KBM-7 (cell line): ENCODE measurements at regions not wholly inside any gene's neighbourhood (a gene's known extent, or its start where the extent isn't known, plus 50 kb on each side); places are given as distances from the start of the nearest gene placed in this dataset.
A peak's percentile ranks its signal among the peaks of the same experiment; 100 is the strongest.
"Not testable (repeated sequence)": the region's sequence is repeated elsewhere in the genome, so short reads cannot be mapped to it uniquely, and the experiment has no call there.

Experiments used
- DNase-seq: peaks from one replicate; pipeline ENCODE4 v3.0.0-alpha.2; 2015
- in situ Hi-C: fragments of 300-500 bp; cut with MboI; formaldehyde crosslinking; loops from 2 replicates; pipeline ENCODE4 v1.14.3; 2020; ENCODE audit warnings: low sequenced_read_pairs, low pct_unique_long_range_greater_than_20kb, mixed read lengths

DNA sequence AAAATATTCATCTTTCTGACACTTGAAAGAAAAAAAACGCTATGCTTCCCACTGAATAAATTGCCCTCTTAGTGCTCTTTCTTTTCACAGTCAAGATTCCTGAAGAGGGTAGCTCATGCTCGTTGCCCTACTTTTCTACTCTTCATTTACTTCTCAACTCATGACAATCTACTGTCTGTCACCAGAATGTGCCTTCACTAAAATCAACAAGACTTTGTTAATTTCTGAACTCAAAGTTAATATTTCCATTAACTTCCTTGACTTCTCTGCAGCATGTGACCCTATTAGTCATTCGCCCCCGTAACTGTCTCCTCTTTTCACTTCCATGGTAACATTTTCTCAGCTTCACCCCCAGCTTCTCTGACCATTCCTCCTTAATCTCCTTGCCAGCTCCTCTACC lies 98.9 kb upstream of the MAPRE2 start:
- in situ Hi-C loops: no loop called here
- DNase-seq: no peak

DNA sequence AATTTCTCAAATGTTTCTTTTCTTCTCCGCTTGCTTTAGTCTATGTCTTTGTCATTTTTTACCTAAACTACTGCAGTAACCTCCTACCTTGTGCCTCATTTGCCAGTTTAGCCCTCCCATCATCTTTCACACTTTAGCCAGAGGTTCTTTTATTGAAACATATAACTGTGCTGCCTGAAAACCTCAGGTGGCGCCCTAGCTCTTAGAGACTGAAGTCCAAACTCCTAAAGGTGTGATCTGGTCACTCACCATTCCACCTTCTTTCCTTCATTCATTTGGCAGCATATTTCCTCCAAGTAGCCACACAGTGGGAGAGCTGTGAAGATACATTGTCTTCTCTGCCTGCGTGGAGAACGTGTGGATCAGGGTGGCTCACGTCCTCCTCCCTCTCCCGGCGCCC lies 98.2 kb upstream of the MAPRE2 start:
- in situ Hi-C loops: no loop called here
- no peak for DNase-seq

DNA sequence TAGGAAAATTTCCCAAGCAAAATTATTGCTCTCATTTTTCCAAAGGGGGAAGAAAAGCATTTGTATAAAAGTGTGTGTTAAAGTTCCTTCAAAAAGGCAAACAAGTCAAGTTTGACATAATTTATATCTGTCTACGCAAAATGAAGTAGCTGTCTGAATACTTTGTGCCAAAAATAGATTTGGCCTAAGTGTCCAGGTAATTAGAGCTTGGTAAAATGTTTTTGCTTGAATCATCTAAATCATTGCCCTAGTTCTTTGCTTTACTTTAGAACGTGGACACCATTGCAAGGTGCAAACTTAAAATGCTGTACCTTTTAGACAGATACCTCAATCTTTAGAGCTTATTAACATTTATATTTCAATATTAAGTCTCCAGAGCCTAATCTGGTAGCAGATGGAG lies 97.6 kb upstream of the MAPRE2 start:
- in situ Hi-C loops: no loop called here
- DNase-seq: no peak

DNA sequence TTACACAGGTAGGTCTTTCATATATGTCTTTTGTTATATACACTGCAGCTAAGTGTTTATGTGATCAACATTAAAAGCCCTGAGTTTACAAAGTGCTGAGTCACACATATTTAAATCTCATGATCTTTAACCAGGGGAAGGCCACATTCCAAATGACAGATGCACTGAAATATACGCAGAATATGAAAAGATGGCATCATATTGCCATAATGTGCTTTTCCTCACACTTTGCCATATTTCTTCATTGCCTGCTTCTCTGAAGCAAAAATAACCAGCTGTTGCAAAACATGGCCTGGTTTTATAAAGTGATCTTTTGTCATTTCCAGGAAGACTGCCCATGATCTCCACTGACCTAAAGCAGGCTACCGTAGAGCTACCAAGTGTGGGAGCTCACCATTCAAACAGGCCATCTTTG lies 93.5 kb upstream of the MAPRE2 start:
- in situ Hi-C loops: no loop called here
- no peak for DNase-seq

DNA sequence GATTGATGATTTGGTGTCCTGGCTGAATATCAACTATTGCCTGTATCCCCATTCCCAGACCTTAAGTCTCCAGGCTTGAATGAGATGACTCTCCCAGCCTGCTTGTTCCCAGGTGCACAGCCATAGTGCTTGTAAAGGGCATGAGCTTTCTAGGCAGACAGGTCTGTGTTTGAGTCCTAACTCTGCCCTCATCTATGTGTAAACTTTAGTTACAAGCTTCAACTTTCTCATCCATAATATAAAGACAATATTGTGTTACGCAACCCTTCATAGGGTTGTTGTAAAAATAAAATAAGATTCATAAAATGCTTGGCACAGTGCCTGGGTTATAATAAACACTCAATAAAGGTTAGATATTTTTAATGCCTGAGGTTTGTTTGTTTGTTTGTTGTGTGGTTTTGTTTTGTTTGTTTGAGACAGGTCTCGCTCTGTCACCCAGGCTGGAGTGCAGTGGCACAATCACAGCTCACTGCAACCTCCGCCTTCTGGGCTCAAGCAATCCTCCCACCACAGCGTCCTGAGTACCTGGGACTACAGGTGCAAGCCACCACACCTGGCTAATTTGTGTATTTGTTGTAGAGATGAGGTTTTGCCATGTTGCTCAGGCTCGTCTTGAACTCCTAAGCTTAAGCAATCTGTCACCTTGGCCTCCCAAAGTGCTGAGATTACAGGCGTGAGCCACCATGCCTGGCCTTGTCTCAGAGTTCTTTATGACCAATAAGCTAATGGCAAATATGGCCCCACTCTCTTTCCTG lies 89.4 kb upstream of the MAPRE2 start:
- in situ Hi-C loops: no loop called here

DNA sequence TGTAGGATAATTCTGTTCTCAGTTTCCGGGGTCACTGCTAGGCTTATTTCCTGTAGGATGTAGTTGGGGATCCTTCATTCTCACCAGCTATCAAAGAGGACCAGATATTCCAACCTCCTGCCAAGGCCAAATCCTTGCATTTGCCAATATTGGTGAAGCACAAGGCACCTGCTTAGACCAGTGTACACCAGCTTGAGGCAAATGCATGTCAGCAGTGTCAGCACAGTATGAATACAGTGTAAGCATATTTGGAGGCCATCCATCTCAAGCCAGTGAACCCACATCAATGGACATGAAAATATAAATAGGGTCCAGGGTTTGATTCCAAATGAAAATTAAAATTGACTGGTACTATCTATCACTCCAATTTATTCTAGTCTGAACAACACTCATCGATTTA lies 88.0 kb upstream of the MAPRE2 start:
- in situ Hi-C loops: no loop called here
- no peak for DNase-seq

More for the DNA sequence above, 89.4 kb upstream of the MAPRE2 start:
- DNase-seq: no peak

DNA sequence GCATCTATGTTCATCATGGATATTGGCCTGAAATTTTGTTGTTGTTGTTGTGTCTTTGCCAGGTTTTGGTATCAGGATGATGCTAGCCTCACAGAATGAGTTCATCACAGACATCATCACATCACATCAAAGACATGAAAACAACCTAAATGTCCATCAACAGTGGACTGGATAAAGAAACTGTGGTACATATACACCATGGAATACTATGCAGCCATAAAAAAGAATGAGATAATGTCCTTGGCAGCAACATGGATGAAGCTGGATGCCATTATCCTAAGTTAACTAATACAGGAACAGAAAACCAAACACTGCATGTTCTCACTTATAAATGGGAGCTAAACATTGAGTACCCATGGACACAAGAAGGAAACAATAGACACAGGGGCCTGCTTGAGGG lies 85.7 kb upstream of the MAPRE2 start:
- in situ Hi-C loops: not testable (repeated sequence)

DNA sequence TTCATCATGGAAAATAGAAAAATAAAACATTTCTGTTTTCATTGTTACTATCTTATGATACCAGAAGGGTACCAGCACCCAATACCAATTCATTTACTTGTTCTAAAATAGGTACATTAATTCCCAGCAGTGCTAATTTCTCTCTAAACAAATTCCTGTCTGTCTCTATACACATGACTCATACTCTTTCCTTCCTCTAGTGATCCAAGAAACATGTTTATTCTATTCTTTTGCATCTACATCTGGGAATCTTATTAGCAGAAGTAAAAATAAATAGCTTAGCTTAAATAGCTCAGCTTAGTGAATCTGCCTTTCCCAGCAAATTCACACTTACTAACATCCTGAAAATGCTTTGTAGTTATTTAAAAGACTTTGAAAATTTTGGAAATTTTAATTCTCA lies 84.5 kb upstream of the MAPRE2 start:
- in situ Hi-C loops: no loop called here
- no peak for DNase-seq

More for the DNA sequence above, 85.7 kb upstream of the MAPRE2 start:
- not testable (repeated sequence) for DNase-seq

DNA sequence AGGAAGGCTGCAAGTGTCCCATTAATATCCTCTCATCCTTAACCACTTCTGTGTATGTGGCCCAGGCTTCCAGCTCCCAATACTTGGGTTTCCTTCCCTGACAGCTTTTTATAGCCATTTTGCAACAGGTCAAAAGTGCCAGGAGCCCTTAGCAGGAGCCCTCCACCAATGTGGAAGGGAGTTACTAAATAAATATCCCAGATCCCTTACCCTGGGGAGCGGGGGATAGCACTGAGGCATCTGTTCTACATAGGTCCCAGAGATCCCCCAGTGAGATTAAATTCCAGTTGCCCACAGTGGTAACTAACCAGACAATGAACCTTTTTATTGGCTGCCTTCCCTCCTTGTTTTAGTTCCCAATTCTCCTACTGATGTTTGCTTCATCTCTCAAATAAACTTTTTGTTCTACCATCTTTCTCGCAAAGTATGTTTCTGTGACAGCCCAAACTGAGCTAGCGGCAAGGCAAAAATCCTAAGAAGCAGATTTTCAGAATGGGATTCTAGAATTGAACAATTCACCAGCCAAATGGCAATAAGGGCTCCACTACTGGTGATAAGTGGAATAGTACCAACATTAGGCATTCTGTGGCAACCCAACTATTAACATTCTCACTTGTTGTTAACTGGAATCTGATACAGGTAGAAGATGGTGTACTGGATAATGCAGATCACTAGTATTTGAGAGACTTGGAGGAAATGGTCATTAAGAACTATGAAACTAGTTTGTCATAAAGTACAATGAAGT lies 83.9 kb upstream of the MAPRE2 start:
- in situ Hi-C loops: no loop called here

DNA sequence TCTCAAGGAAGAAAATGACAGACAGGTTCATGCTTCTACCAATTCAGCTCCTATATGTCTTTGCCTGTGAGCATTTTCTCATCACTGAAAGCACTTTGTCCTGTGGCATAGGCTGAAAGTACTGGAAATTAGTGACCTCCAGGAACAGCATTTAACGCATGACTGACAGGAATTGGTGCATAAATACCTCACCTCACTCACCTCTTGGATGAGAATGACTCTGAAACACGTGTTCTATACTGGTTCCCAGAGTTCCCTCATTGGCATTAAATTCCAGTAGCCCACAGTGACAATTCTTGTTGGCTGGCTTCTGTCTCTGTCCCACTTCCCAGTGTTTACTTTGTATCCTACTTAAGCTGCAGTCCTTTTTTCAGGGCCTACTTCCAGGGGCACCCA lies 83.4 kb upstream of the MAPRE2 start:
- no peak for DNase-seq

More for the DNA sequence above, 83.9 kb upstream of the MAPRE2 start:
- DNase-seq: no peak

DNA sequence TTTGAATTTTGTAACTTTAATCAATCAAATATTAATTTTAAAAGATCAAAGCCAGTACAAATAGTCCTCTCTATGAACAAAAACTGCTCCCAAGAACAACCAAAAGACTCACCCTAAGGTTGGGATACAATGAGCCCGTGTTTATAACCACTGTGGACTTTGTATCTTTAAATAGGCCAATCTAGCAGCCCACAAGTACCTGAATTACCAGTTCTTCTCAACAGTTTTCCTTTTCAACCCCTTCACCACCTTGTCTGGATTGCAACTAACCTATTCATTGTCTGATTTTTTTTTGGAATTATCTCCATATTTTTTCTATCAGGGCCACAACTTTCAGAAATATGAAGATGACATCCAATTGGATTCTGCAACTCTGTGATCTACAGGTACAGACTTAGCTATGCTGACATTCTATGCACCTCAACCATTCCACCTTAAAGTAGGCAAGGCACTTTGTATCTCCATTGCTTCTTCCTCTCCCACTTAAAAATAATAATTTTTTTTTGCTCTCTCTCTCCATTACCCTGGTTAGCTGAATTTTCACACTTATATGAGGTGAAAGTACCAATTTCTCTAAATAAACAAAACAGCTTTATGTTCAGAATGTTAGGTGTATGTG lies 81.9 kb upstream of the MAPRE2 start:
- DNase-seq: no peak
- in situ Hi-C loops: no loop called here

More for the DNA sequence above, 83.4 kb upstream of the MAPRE2 start:
- in situ Hi-C loops: no loop called here

DNA sequence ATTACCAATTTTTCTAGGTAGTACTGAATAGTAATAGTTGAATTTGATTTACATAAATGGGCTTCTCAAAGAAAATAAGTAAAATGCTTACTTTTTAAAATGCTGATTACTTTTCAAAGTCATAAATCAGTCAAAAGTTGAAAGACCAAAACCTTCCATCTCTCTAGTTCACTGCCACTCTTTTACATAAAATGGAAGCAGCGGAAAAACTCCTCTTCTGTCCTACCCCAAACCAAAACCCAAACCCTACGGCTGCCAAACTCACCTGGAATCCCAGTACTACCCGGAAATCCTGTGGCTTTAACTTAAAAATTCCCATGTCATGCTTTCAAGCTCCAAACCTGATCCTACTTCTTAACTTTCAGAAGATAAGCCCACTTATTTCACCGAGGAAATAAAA lies 81.2 kb upstream of the MAPRE2 start:
- in situ Hi-C loops: no loop called here
- no peak for DNase-seq

DNA sequence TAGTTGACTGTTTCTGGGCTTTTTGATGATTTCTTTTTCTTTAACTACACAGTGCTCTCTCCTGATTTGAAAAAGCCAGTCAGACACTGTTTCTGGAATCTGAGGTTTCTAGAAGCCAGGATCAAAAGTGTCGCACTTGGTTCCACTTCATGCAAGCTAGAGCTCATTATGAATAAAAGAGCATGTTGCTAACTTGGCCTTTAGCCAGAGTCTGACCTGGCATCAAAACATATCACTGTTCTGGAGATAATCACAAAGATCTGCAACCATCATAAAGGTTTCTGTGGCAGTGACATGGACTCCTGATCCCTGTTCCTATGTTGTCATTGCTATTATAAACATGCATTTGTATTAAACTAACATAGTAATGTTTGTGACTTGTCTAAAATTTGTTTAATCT lies 76.1 kb upstream of the MAPRE2 start:
- DNase-seq: no peak
- in situ Hi-C loops: no loop called here

DNA sequence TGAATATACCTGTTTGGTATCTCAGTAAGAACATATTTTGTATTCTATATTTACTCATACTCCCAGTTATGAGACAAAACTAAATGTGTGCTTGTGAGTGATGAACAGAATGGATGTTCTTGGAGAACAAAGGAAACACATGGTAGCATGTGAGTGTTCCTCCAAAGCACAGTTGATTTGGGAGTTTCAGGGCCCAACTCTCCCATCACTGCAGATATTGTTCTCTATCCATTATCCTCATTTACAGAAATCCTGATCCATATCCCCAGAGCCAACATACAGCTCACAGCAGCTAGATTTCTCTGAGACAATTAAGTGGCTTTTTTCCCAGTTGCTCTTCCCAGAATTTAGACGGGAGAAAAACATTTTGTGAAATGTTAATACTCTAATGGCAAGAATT lies 75.6 kb upstream of the MAPRE2 start:
- in situ Hi-C loops: no loop called here
- DNase-seq: no peak

DNA sequence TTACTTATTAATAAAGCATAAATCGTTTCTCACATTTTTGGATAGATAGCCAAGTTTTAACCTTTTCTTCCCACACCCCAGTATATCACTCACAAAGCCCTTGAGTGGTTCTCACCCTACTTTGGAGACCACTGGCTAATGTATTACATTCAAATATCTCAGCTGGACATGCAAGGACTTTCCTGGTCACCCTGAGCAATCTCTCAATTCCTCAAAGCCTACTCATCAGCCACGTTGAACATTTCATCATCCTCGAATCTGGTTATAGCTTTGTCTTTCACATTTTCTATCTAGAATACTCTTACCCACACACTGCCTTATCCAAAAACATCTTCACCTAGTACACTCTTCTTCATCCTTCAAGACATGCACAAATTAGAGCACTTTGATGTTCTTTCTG lies 71.1 kb upstream of the MAPRE2 start:
- DNase-seq: no peak
- in situ Hi-C loops: no loop called here

DNA sequence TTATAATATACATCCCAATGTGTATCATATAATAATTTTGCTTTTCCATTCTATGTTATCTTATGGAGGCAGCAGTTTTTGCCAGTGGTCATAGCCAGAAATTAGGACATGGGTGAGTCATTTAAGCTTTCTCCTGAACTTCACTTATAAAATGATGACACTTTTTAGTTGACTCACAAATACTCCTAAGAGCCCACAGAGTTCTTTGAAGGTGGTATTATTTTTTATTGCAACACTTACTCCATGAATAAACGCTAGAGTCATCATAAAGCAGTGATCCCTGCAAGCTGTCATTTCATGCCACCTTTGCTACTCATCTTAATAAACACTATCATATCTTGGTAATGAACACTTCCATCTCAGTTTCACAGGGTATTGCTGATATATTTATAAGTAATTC lies 69.9 kb upstream of the MAPRE2 start:
- no peak for DNase-seq
- in situ Hi-C loops: no loop called here

DNA sequence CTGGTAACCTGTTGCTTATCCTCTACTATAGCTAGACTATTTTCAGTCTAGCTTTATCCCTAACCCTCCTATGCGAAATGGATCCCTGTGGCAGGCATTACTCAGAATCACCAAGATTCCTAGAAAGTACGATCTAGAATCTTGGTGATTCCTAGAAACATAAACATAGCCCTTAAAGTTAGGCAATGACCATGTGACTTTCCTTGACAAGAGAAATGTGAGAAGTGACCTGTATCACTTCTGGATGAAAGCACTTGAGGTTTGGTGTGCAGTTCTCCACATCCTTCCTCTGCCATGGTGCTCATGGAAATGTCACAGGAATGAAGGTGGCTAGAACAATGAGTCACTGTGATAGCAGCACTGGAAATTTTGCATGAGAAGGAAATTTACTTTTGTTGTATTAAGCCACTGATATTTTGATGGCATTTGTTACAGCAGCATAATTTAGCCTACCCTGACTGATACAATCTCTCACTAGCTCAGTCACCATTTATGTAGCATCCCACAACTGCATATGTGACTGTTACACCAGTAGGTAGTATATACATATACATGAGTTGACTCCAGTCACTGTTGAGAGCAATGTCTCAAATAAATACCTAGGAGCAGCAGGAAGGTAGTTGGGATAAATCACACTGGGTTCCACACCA lies 68.3 kb upstream of the MAPRE2 start:
- peak; percentile 13 for DNase-seq
- in situ Hi-C loops: no loop called here

DNA sequence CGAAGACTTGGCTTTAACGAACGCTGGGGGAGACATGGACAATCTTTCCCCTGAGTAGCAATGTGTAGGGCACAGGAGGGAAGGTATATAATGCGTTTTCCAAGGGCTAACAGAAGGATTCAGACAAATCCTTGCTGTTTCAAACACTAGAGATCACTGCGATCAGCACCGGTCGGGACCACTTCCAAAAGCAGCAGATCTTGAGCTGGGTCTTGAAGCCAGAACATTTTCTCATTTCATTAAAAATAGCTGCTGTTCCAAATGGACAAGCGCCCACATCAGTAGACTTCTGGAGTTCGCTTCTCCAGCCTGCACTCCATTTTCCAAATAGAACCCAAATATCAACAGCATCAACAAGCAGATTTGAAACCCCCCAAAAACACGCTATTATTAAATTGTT lies 65.1 kb upstream of the MAPRE2 start:
- DNase-seq: no peak
- in situ Hi-C loops: no loop called here

DNA sequence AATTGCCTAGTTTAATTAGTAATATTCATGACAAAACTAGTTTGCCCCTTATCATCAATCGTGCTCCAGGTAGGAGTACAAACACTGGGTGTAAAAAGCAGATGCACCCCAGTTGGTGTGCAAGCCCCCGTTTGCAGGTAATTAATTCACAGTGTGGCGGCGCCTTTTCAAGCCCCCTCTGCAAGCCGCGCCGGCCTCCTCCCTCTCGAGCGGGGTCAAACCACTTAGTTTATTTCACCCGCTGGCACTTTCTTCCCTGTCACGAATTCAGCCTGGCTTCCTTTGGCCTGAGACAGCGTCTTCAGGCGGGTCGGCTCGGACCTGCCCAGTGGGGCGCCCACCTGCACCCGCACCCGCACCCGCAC lies 64.7 kb upstream of the MAPRE2 start:
- DNase-seq: no peak
- in situ Hi-C loops: no loop called here
